H9 (cell line): ENCODE measurements at regions not wholly inside any gene's neighbourhood (a gene's known extent, or its start where the extent isn't known, plus 50 kb on each side); places are given as distances from the start of the nearest gene placed in this dataset.

Experiments used
- DNase-seq: peaks from one replicate; pipeline ENCODE4 v3.0.0-alpha.2; 2017
- H2AFZ ChIP-seq: one replicate; pipeline ENCODE4 v1.6.1; 2013; ENCODE audit warnings: mild to moderate bottlenecking, low read length, control low read depth, moderate library complexity
- H2AK5ac ChIP-seq: 2 replicates; pipeline ENCODE4 v1.6.1; 2013; ENCODE audit warnings: low read length, control low read depth, mixed read lengths; ENCODE audit not compliant: insufficient read length
- H2BK120ac ChIP-seq: one replicate; pipeline ENCODE4 v1.6.1; 2013; ENCODE audit warnings: low read depth, mild to moderate bottlenecking, low read length, control low read depth, inconsistent platforms; ENCODE audit not compliant: poor library complexity, severe bottlenecking
- H2BK12ac ChIP-seq: 2 replicates; pipeline ENCODE4 v1.6.1; 2013; ENCODE audit warnings: low read length, control low read depth, mixed read lengths, low read depth; ENCODE audit not compliant: insufficient read length
- H2BK15ac ChIP-seq: 2 replicates; pipeline ENCODE4 v1.6.1; 2013; ENCODE audit warnings: low read depth, low read length, control low read depth
- H2BK20ac ChIP-seq: one replicate; pipeline ENCODE4 v1.6.1; 2013; ENCODE audit warnings: low read depth, mild to moderate bottlenecking, low read length, control low read depth, inconsistent platforms; ENCODE audit not compliant: poor library complexity, severe bottlenecking
- H2BK5ac ChIP-seq: 2 replicates; pipeline ENCODE4 v1.6.1; 2013; ENCODE audit warnings: low read length, control low read depth, mixed read lengths; ENCODE audit not compliant: insufficient read length
- H3K14ac ChIP-seq: 2 replicates; pipeline ENCODE4 v1.6.1; 2013; ENCODE audit warnings: low read length, control low read depth; ENCODE audit not compliant: insufficient read depth
- H3K18ac ChIP-seq: 2 replicates; pipeline ENCODE4 v1.6.1; 2013; ENCODE audit warnings: low read depth, mild to moderate bottlenecking, mixed read lengths, low read length, control low read depth; ENCODE audit not compliant: insufficient read length
- H3K23ac ChIP-seq: 2 replicates; pipeline ENCODE4 v1.6.1; 2013; ENCODE audit warnings: low read length, control low read depth, mixed read lengths, low read depth; ENCODE audit not compliant: insufficient read length
- H3K23me2 ChIP-seq: 2 replicates; pipeline ENCODE4 v1.6.1; 2013; ENCODE audit warnings: low read depth, mild to moderate bottlenecking, mixed read lengths, low read length, control low read depth; ENCODE audit not compliant: insufficient read length, poor library complexity, severe bottlenecking
- H3K27ac ChIP-seq: 2 replicates; pipeline ENCODE4 v1.5.1; 2013; ENCODE audit warnings: low read length, control low read depth, mixed read lengths, low read depth; ENCODE audit not compliant: insufficient read length
- H3K27me3 ChIP-seq: 2 replicates; pipeline ENCODE4 v1.6.1; 2013; ENCODE audit warnings: low read length, control low read depth, inconsistent platforms; ENCODE audit not compliant: insufficient read depth
- H3K4ac ChIP-seq: 2 replicates; pipeline ENCODE4 v1.6.1; 2013; ENCODE audit warnings: low read depth, mild to moderate bottlenecking, control low read depth, inconsistent platforms, low read length, moderate library complexity
- H3K4me1 ChIP-seq: 2 replicates; pipeline ENCODE4 v1.6.1; 2013; ENCODE audit warnings: low read length, control low read depth, inconsistent platforms; ENCODE audit not compliant: insufficient read depth
- H3K4me2 ChIP-seq: 2 replicates; pipeline ENCODE4 v1.6.1; 2013; ENCODE audit warnings: low read length, control low read depth, mixed read lengths; ENCODE audit not compliant: insufficient read length, insufficient read depth
- H3K56ac ChIP-seq: 2 replicates; pipeline ENCODE4 v1.6.1; 2013; ENCODE audit warnings: low read depth, mild to moderate bottlenecking, mixed read lengths, low read length, control low read depth; ENCODE audit not compliant: insufficient read length
- H3K79me1 ChIP-seq: 2 replicates; pipeline ENCODE4 v1.6.1; 2013; ENCODE audit warnings: low read depth, mild to moderate bottlenecking, moderate library complexity, low read length, control low read depth, inconsistent platforms; ENCODE audit not compliant: insufficient read depth, poor library complexity, severe bottlenecking
- H3K79me2 ChIP-seq: 2 replicates; pipeline ENCODE4 v1.6.1; 2013; ENCODE audit warnings: low read length, control low read depth, inconsistent platforms; ENCODE audit not compliant: insufficient read depth
- H3K9ac ChIP-seq: 2 replicates; pipeline ENCODE4 v1.6.1; 2013; ENCODE audit warnings: low read length, control low read depth, mixed read lengths; ENCODE audit not compliant: insufficient read length; ENCODE audit errors: extremely low read depth
- H3K9me3 ChIP-seq: one replicate; pipeline ENCODE4 v1.6.1; 2013; ENCODE audit warnings: low read depth, low read length, inconsistent platforms; ENCODE audit not compliant: control insufficient read depth
- H3T11ph ChIP-seq: one replicate; pipeline ENCODE4 v1.6.1; 2013; ENCODE audit warnings: mild to moderate bottlenecking, low read length, control low read depth, inconsistent platforms
- H4K20me1 ChIP-seq: one replicate; pipeline ENCODE4 v1.6.1; 2013; ENCODE audit not compliant: control insufficient read depth, insufficient read length, insufficient read depth
- H4K5ac ChIP-seq: 2 replicates; pipeline ENCODE4 v1.6.1; 2013; ENCODE audit warnings: low read depth, mild to moderate bottlenecking, mixed read lengths, low read length, control low read depth; ENCODE audit not compliant: insufficient read length
- H4K8ac ChIP-seq: replicated peaks from 2 replicates; pipeline ENCODE4 v1.6.1; 2013; ENCODE audit warnings: low read length, control low read depth, mixed read lengths, low read depth; ENCODE audit not compliant: insufficient read length
- H4K91ac ChIP-seq: 2 replicates; pipeline ENCODE4 v1.6.1; 2013; ENCODE audit warnings: low read depth, mild to moderate bottlenecking, moderate library complexity, mixed read lengths, low read length, control low read depth; ENCODE audit not compliant: insufficient read length
- H3K27ac Mint-ChIP-seq, 3 experiments: 2 replicates in 2 of 3; 3 replicates in 1 of 3; pipeline ENCODE4 v1.8.0; 2020 to 2021; ENCODE audit warnings: mixed read lengths in 3 of 3, mild to moderate bottlenecking in 1 of 3, moderate library complexity in 1 of 3
- H3K27me3 Mint-ChIP-seq: 2 replicates; pipeline ENCODE4 v1.8.0; 2021; ENCODE audit warnings: low read depth, mild to moderate bottlenecking, moderate library complexity, mixed read lengths
- H3K36me3 Mint-ChIP-seq, 3 experiments: 2 replicates in 2 of 3; 3 replicates in 1 of 3; pipeline ENCODE4 v1.8.0; 2020 to 2021; ENCODE audit warnings: low read depth in 3 of 3, mixed read lengths in 3 of 3; ENCODE audit not compliant: insufficient read depth in 1 of 3
- H3K4me1 Mint-ChIP-seq, 2 experiments: 2 replicates each; pipeline ENCODE4 v1.8.0; 2020; ENCODE audit warnings: mixed read lengths in 2 of 2
- H3K4me3 Mint-ChIP-seq, 2 experiments: 2 replicates in 1 of 2; 3 replicates in 1 of 2; pipeline ENCODE4 v1.8.0; 2020 to 2021; ENCODE audit warnings: mild to moderate bottlenecking in 2 of 2, mixed read lengths in 2 of 2, moderate library complexity in 1 of 2
- H3K9me3 Mint-ChIP-seq, 2 experiments: 2 replicates in 1 of 2; 3 replicates in 1 of 2; pipeline ENCODE4 v1.8.0; 2020; ENCODE audit warnings: mild to moderate bottlenecking in 2 of 2, mixed read lengths in 2 of 2, moderate library complexity in 1 of 2
- CTCF ChIP-seq: fragments of 200-600 bp; sonication (generic); conservative IDR thresholded peaks from 3 replicates; pipeline ENCODE4 v1.8.0; 2021; ENCODE audit warnings: antibody characterized with exemption, mild to moderate bottlenecking
- WGBS: extraction: QIAGEN DNeasy Blood & Tissue Kit; methylation state at CpG from one replicate; pipeline ENCODE4 v1.1.7; 2013; ENCODE audit warnings: missing lambda C conversion rate, low lambda C conversion rate, mixed read lengths; ENCODE audit not compliant: insufficient read length; ENCODE audit errors: extremely low coverage; 5-methylcytosine and 5-hydroxymethylcytosine counted together

- Histone ChIP-seq H3K9me3 (no peaks in the 10 kb centered on the region), H4K8ac (no peak overlapping the region), H2AFZ (no peak overlapping the region), H2BK5ac (no peak overlapping the region), H2BK12ac (no peak overlapping the region), H2BK120ac (no peak overlapping the region), H2AK5ac (no peak overlapping the region), H3K4me2 (no peak overlapping the region), H2BK20ac (no peak overlapping the region), H3K23ac (no peak overlapping the region), H3K18ac (no peak overlapping the region), H3K9ac (no peak overlapping the region), H3T11ph (no peak overlapping the region), H3K56ac (no peak overlapping the region), H3K27me3 (no peaks in the 10 kb centered on the region; the same call in 1 of the 2 replicates), H2BK15ac (no peak overlapping the region), H3K4ac (no peak overlapping the region), H4K91ac (no peak overlapping the region), H3K79me2 (no peaks in the 10 kb centered on the region), H3K23me2 (no peaks in the 10 kb centered on the region), H3K14ac (no peak overlapping the region), H4K20me1 (no peaks in the 10 kb centered on the region), H3K4me1 (no peaks in the 10 kb centered on the region), H4K5ac (no peak overlapping the region), H3K27ac (no peak overlapping the region), H3K79me1 (no peaks in the 10 kb centered on the region)
- Mint-ChIP-seq H3K9me3 (no peaks in the 10 kb centered on the region), H3K27me3 (peaks cover 9% of the 10 kb centered on the region), H3K36me3 (no peaks in the 10 kb centered on the region), H3K4me3 (no peak overlapping the region), H3K27ac (no peak overlapping the region), H3K4me1 (peaks cover 0 to 5% of the 10 kb centered on the region in 2 experiments; a peak in 2 of 4 replicates)
- no peak for TF ChIP-seq CTCF
- no CpG with 5 or more reads among the region's 3 CpGs for WGBS
- no peak for DNase-seq
Observed at GRCh38 chr15:69972436-69972835, 125.3 kb downstream of the TLE3 start.
